ENCODE measurements at regions not wholly inside any gene's neighbourhood (a gene's known extent, or its start where the extent isn't known, plus 50 kb on each side); places are given as distances from the start of the nearest gene placed in this dataset.

- TF ChIP-seq PRDM15 (CRISPR knock-in tag; IDR thresholded peaks at IDR 0.05) (no peak), NBN (IDR thresholded peaks at IDR 0.05) (no peak), HDAC6 (IDR thresholded peaks at IDR 0.05; ENCODE audit: unreplicated experiment) (no peak), IRF3 (IDR thresholded peaks at IDR 0.05) (no peak), HCFC1 (IDR thresholded peaks at IDR 0.05; ENCODE audit: low read length) (no peak), SIX5 (IDR thresholded peaks at IDR 0.05; ENCODE audit: low read depth, low read length, severe bottlenecking) (no peak), ZNF24 (IDR thresholded peaks at IDR 0.05) (no peak), NRF1 (conservative IDR thresholded peaks at IDR 0.05; ENCODE audit: low read depth, low read length) (no peak), NFYA (IDR thresholded peaks at IDR 0.05; ENCODE audit: borderline replicate concordance, low read depth, low read length) (no peak), CBX5 (IDR thresholded peaks at IDR 0.05; ENCODE audit: low read depth) (no peak), ZNF384 (IDR thresholded peaks at IDR 0.05; ENCODE audit: borderline replicate concordance, low read depth, low read length) (no peak), CEBPZ (IDR thresholded peaks at IDR 0.05; ENCODE audit: low read depth, low read length) (no peak)
Measured at GRCh38 chr3:88226910-88227309, 77.2 kb downstream of the C3orf38 start (continued).

All from GM12878 (cell line).